Lung microvascular endothelial cell (primary cell): ENCODE measurements at regions not wholly inside any gene's neighbourhood (a gene's known extent, or its start where the extent isn't known, plus 50 kb on each side); places are given as distances from the start of the nearest gene placed in this dataset.

Source experiments
- DNase-seq, 2 donors: peaks; one replicate each; pipeline versions ENCODE4 v3.0.0 to v3.0.0-alpha.2; 2010; ENCODE audit warnings: low read depth in 2 of 2

- DNase-seq, result no peak
Observed at GRCh38 chr20:50341880-50342637, 151.4 kb downstream of the CEBPB start.

DNA sequence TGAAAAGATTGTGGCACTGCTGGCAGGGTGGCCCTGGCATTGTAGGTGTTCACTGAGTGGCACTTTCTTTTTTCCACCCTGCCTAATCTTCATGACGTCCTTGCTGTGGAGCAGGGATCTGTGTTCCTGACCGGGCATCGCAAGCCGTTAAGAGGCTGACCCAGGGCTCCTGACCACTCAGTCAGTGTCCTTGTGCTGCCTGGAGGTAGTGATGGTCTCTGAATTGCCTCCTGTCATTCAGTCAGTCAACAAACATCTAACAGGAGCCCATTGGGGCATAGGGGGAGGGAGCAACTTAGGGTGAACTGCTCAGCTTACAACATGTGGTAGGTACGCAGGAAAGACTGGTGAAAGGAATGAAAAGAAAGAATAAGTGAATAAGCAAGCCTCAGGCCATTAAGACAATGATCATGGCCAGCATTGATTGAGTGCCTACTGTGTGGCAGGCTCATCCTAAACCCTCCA, 152.0 kb downstream of the CEBPB start:
- no peak for DNase-seq

DNA sequence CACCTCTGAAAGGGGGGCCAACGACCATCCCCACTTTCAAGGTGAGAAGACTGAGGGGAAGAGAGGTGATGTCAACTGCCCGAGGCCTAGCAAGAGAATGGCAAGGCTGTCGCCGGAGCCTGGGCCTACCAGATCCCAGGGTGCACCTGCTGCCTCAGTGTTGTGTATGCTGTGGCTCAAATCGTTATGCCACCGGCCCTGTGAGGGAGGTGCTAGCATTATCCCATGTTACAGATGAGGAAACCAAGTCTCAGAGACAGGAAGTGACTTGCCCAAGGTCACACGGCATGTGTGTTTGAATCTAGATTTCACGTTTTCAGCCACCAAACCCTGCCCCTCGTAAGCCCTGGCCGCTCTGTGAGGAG, 152.5 kb downstream of the CEBPB start:
- no peak for DNase-seq

GRCh38 chr20:50343490-50344179, 153.0 kb downstream of the CEBPB start:
- no peak for DNase-seq

GRCh38 chr20:50344232-50345071, 153.8 kb downstream of the CEBPB start:
- DNase-seq, result no peak

- peak; percentile 17 to 19 for DNase-seq
Observed at GRCh38 chr20:50345712-50346373, 155.2 kb downstream of the CEBPB start.

GRCh38 chr20:50346374-50347283, 156.0 kb downstream of the CEBPB start:
- DNase-seq, result peak; percentile 72 to 86

- DNase-seq, result no peak
Observed at GRCh38 chr20:50347284-50348063, 156.8 kb downstream of the CEBPB start.

GRCh38 chr20:50348096-50348495, 157.5 kb downstream of the CEBPB start:
- peak in 1 of 2 donors; percentile 26 for DNase-seq

DNA sequence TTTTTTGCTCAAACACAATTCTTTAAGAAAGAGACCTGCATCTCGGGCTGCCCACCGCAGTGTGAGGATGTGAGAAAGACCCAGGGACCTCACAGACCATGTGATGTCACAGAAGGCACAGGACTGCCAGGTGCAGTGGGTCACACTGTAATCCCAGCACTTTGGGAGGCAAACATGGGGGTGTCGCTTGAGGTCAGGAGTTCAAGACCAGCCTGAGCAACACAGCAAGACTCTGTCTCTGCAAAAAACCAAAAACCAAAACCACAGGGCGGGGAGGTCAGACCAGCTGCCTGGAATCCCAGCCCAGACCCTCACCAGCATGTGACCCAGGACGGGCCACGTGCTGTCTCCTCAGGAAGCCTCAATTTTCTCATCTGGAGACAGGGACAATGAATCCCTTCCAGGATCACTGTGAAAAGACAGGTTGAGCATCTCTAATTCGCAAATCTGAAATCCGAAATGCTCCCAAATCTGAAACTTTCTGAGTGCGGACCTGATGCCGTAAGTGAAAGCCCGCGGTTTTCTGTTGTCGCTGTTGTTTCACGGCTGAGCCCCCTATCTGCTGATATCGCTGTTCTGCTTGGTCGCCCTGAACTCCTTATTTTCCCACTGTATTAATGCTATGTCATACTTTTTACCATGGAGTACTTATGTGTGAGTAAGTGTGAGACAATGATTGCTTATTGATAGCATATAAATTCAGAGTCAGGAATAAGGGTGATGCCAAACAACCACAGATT, 159.5 kb upstream of the PTPN1 start:
- no peak for DNase-seq

DNA sequence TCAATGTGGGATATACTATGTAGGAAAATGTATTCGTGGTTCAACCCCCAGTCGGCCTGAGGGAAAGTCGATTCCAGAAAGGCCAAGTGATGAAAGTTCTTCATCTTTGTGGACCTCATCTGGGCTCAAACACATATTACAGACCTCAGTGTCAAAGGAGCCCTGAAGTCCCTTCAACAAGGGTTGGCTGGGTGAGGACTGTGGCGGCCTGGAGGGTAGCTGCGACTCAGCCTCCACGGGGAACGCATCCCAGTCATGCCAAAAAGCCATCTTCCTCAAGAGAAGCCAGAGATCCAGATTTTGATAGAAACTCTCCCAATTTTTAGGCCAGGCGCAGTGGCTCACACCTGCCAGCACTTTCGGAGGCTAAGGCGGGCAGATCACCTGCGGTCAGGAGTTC, 158.6 kb upstream of the PTPN1 start:
- DNase-seq, result no peak

DNA sequence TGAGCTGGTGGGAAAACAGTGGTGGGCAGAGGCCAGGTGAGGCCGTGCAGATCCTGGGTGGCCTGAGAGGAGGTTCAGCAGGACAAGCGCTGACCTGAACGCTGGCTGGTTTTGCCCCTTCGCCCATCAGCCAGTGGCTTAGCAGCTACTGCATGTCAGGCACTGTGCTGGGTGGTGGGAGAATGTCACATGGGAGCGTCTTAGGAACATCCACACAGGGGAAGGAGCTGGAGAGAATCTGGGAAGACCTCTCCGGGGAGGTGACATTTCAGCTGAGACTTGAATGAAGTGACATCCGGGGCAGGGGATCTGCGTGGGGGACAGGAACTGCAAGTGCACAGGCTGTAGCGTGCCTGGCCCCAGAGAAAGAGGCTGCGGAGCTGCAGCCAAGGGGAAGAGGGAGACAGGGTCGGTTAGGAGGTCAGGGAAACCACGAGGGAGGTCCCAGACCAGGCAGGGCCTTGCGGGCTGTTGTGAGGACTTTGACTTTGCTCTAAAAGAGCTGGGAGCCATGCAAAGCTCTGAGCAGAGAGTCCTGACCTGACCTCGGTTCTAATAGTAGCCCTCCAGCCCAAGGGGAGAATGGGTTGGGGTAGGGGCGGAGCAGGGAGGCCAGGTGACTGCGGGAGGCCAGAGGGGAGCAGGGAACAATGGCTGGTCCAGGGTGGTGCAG, 156.8 kb upstream of the PTPN1 start:
- no peak for DNase-seq

DNA sequence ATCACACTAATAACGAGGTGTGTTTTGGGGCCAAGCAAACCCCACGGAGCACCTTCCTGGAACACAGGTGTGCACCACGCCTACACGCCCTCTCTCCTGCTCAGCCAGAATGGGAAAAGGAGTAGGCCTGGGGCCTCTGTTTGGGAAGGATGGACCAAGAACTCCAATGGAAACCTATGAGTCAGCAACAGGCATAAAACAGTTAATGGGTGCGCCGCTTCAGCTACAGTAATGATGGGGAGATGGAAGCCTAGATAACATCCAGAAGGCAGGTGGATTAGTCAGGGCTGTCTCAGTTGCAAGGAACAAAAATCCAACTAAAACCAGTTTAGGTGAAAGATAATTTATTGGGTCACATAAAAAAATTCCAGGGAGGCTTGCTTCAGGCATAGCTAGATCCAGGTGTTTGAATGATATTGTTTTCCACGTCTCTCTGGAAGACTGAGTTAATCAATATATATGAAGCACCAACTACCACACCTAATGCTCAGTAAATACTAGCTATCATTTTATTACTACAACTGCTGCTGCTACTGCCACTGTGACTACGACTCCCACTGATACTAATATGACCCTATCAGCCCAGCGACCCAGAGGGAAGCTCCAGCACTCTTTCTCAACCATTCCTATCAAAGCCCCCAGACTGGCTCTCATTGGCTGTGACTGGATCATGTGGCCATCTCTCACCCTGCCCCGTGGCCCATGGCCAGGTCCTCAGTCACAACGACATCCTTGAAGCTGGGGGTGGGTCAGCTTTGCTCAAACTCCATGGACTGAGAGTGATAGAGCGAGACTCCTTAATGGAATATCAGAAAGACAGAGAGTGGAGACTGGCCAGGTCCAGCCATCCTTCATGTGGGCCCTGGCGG, 155.2 kb upstream of the PTPN1 start:
- DNase-seq, result no peak

GRCh38 chr20:50355590-50356524, 154.3 kb upstream of the PTPN1 start:
- no peak for DNase-seq

GRCh38 chr20:50356525-50356885, 153.7 kb upstream of the PTPN1 start:
- no peak for DNase-seq

- DNase-seq, result no peak
Observed at GRCh38 chr20:50356962-50357782, 153.0 kb upstream of the PTPN1 start.
